Neural cell (in vitro differentiated cells): ENCODE measurements at regions not wholly inside any gene's neighbourhood (a gene's known extent, or its start where the extent isn't known, plus 50 kb on each side); places are given as distances from the start of the nearest gene placed in this dataset.

Source experiments
- H2AFZ ChIP-seq: fragments of 200-600, 300-800 bp; sonication (generic), shearing (Covaris generic); 2 replicates; pipeline ENCODE4 v1.6.0; 2014; ENCODE audit warnings: low read depth, mild to moderate bottlenecking, antibody characterized with exemption, low read length, moderate library complexity
- H3F3A ChIP-seq: fragments of 200-600 bp; shearing (Covaris generic); 2 replicates; pipeline ENCODE4 v1.6.1; 2016; ENCODE audit warnings: mild to moderate bottlenecking, moderate library complexity, mixed read lengths, antibody characterized with exemption, low read length; ENCODE audit not compliant: insufficient read depth, poor library complexity, severe bottlenecking
- H3K27ac ChIP-seq: fragments of 200-600, 300-800 bp; sonication (generic), shearing (Covaris generic); 2 replicates; pipeline ENCODE4 v1.5.1; 2014; ENCODE audit warnings: mild to moderate bottlenecking, low read length, moderate library complexity
- H3K27me3 ChIP-seq: fragments of 300-800, 200-600 bp; sonication (generic), shearing (Covaris generic); 2 replicates; pipeline ENCODE4 v1.6.0; 2014; ENCODE audit warnings: mild to moderate bottlenecking, low read depth, low read length, moderate library complexity; ENCODE audit not compliant: insufficient read depth
- H3K36me3 ChIP-seq: fragments of 300-800, 200-600 bp; sonication (generic), shearing (Covaris generic); 2 replicates; pipeline ENCODE4 v1.5.1; 2014; ENCODE audit warnings: mild to moderate bottlenecking, antibody characterized with exemption, low read length, moderate library complexity; ENCODE audit not compliant: insufficient read depth
- H3K4me2 ChIP-seq: fragments of 300-800, 200-600 bp; sonication (generic), shearing (Covaris generic); 2 replicates; pipeline ENCODE4 v1.6.0; 2014; ENCODE audit warnings: mild to moderate bottlenecking, low read length
- H3K4me3 ChIP-seq: fragments of 300-800, 200-600 bp; sonication (generic), shearing (Covaris generic); 2 replicates; pipeline ENCODE4 v1.5.1; 2014; ENCODE audit warnings: mild to moderate bottlenecking, low read length, moderate library complexity
- H3K79me2 ChIP-seq: fragments of 200-600 bp; shearing (Covaris generic); replicated peaks from 2 replicates; pipeline ENCODE4 v1.6.0; 2014; ENCODE audit warnings: mild to moderate bottlenecking, low read length, moderate library complexity; ENCODE audit not compliant: insufficient read depth
- H3K9ac ChIP-seq: fragments of 300-800, 200-600 bp; sonication (generic), shearing (Covaris generic); 2 replicates; pipeline ENCODE4 v1.6.1; 2016; ENCODE audit warnings: mild to moderate bottlenecking, low read length, mixed read lengths
- H3K9me2 ChIP-seq: fragments of 200-600 bp; shearing (Covaris generic); 2 replicates; pipeline ENCODE4 v1.6.1; 2016; ENCODE audit warnings: mild to moderate bottlenecking, low read length, mixed read lengths; ENCODE audit not compliant: insufficient read depth
- H3K9me3 ChIP-seq: fragments of 200-600, 300-800 bp; sonication (generic), shearing (Covaris generic); 2 replicates; pipeline ENCODE4 v1.6.1; 2016; ENCODE audit warnings: mild to moderate bottlenecking, mixed run types, low read length, moderate library complexity, mixed read lengths
- H4K20me1 ChIP-seq: fragments of 200-600 bp; shearing (Covaris generic); 2 replicates; pipeline ENCODE4 v1.6.1; 2016; ENCODE audit warnings: mild to moderate bottlenecking, mixed run types; ENCODE audit not compliant: insufficient read depth
- CTCF ChIP-seq: fragments of 450-650 bp; IDR thresholded peaks from 2 replicates; pipeline ENCODE4 v1.5.1; 2014; ENCODE audit warnings: antibody characterized with exemption, mild to moderate bottlenecking, moderate library complexity; ENCODE audit not compliant: poor library complexity, severe bottlenecking
- EP300 ChIP-seq: fragments of 450-650 bp; conservative IDR thresholded peaks from 2 replicates; pipeline ENCODE4 v1.6.1; 2014; ENCODE audit warnings: antibody characterized with exemption, mild to moderate bottlenecking, moderate library complexity; ENCODE audit not compliant: poor library complexity, severe bottlenecking
- EZH2 ChIP-seq: fragments of 200-600, 300-800 bp; shearing (Covaris generic), sonication (generic); IDR thresholded peaks from 2 replicates; pipeline ENCODE4 v1.6.1; 2014; ENCODE audit warnings: antibody characterized with exemption, low read length, borderline replicate concordance, mild to moderate bottlenecking; ENCODE audit not compliant: insufficient read depth, poor library complexity, severe bottlenecking
- MXI1 ChIP-seq: fragments of 450-650 bp; conservative IDR thresholded peaks from 2 replicates; pipeline ENCODE4 v1.6.1; 2014; ENCODE audit warnings: antibody characterized with exemption, mild to moderate bottlenecking; ENCODE audit not compliant: poor library complexity, severe bottlenecking
- POLR2AphosphoS5 ChIP-seq: IDR thresholded peaks from 2 replicates; pipeline ENCODE4 v1.6.1; 2012
- RAD21 ChIP-seq: fragments of 450-650 bp; conservative IDR thresholded peaks from 2 replicates; pipeline ENCODE4 v1.6.1; 2014; ENCODE audit warnings: antibody characterized with exemption, mild to moderate bottlenecking, moderate library complexity
- REST ChIP-seq: IDR thresholded peaks from 2 replicates; pipeline ENCODE4 v1.6.1; 2012; ENCODE audit warnings: borderline replicate concordance
- SMC3 ChIP-seq: fragments of 450-650 bp; conservative IDR thresholded peaks from 2 replicates; pipeline ENCODE4 v1.6.1; 2014; ENCODE audit warnings: antibody characterized with exemption, mild to moderate bottlenecking, moderate library complexity; ENCODE audit not compliant: poor library complexity
- TAF1 ChIP-seq: IDR thresholded peaks from 2 replicates; pipeline ENCODE4 v1.6.1; 2012; ENCODE audit warnings: low read depth

GRCh38 chr6:81934936-81935335 lies 182.5 kb upstream of the TENT5A start:
- H3K27me3 ChIP-seq, result no peaks in the 10 kb centered on the region
- H2AFZ ChIP-seq, result no peak overlapping the region
- H3K4me3 ChIP-seq, result no peak overlapping the region
- H3K36me3 ChIP-seq, result no peaks in the 10 kb centered on the region
- no peaks in the 10 kb centered on the region for H4K20me1 ChIP-seq
- no peak overlapping the region for H3K9ac ChIP-seq
- no peaks in the 10 kb centered on the region for H3K79me2 ChIP-seq
- no peak for TF ChIP-seq SMC3
- no peak for TF ChIP-seq TAF1
- TF ChIP-seq EZH2, result no peak
- TF ChIP-seq CTCF, result no peak
- TF ChIP-seq MXI1, result no peak
- TF ChIP-seq EP300, result no peak
- no peak for TF ChIP-seq POLR2AphosphoS5
- H3K27ac ChIP-seq, result no peak overlapping the region
- H3K9me3 ChIP-seq, result no peaks in the 10 kb centered on the region
- H3K9me2 ChIP-seq, result no peaks in the 10 kb centered on the region
- no peaks in the 10 kb centered on the region for H3F3A ChIP-seq
- no peak overlapping the region for H3K4me2 ChIP-seq

DNA sequence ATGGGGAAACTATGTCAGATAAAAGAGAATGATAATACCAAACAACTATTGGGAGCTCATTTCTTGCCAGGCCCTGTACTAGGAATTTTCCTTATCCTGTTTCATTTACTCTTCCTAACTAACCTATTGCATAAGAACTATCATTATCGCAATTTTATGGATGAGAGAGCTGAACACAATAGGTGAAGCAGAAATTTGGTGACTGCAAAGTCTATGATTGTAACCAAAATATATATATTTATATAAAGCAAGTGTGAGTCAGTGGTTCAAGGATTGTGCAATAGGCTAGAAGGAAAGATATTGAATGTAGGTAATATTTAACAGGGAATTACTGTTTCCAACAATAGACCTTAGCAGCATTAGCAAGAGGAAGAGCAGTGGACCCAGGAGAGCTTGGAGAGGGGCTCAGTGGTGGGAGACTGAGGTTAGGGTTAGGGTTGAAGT lies 181.1 kb upstream of the TENT5A start:
- Histone ChIP-seq H3K4me2 (no peak overlapping the region), H4K20me1 (no peaks in the 10 kb centered on the region), H3K9ac (no peak overlapping the region)

More for the DNA sequence above, 181.1 kb upstream of the TENT5A start:
- Histone ChIP-seq H3F3A (no peaks in the 10 kb centered on the region), H3K4me3 (no peak overlapping the region), H3K79me2 (no peaks in the 10 kb centered on the region), H2AFZ (no peak overlapping the region), H3K9me3 (no peaks in the 10 kb centered on the region), H3K9me2 (no peaks in the 10 kb centered on the region), H3K36me3 (no peaks in the 10 kb centered on the region), H3K27me3 (no peaks in the 10 kb centered on the region), H3K27ac (no peak overlapping the region)
- TF ChIP-seq CTCF (no peak), SMC3 (no peak), POLR2AphosphoS5 (no peak), EP300 (no peak), RAD21 (no peak), EZH2 (no peak), REST (no peak)
